OCI-LY7 (cell line): ENCODE measurements at regions not wholly inside any gene's neighbourhood (a gene's known extent, or its start where the extent isn't known, plus 50 kb on each side); places are given as distances from the start of the nearest gene placed in this dataset.

Experiments
- EZH2phosphoT487 ChIP-seq: fragments of 200-600 bp; sonication (generic); IDR thresholded peaks from 2 replicates; pipeline ENCODE4 v1.6.1; 2018; ENCODE audit warnings: low read depth, borderline replicate concordance, mild to moderate bottlenecking, mixed run types, antibody characterized with exemption, low read length, moderate library complexity, mixed read lengths
- TF ChIP-seq, protein P1 (sequence below): fragments of 200-600 bp; sonication (generic); conservative IDR thresholded peaks from 2 replicates; pipeline ENCODE4 v1.5.1; 2014; ENCODE audit warnings: mild to moderate bottlenecking, antibody characterized with exemption, low read length, moderate library complexity, mixed read lengths

DNA sequence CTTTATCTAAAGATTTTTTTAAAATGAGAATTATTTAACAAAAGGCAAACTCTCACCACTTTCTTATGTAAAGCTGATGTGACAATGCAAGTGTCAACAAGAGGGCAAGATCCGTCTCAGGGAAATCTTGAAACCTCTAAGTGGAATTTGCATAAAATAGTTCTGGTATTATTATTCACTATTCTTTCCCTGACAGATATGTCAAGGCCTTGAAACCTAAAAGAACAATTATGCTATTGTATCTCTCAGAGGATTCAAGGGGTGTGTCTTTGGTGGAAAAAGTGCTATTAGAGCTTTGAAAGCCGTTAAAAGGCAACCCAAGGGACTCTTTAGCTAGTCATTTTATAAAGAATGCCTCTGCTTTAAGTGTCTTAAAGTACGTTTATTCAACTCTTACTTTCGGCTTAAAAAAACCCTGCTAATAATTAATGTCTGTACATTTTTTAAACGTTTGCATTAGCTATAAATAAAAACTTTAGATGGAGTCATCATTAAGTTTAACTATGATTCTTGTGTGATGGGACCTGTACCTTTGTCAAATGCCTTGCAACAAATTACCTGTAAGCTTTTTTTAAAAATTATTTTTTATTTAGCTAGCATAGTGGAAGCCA, 585.5 kb downstream of the VRK1 start:
- TF ChIP-seq, protein P1, sequence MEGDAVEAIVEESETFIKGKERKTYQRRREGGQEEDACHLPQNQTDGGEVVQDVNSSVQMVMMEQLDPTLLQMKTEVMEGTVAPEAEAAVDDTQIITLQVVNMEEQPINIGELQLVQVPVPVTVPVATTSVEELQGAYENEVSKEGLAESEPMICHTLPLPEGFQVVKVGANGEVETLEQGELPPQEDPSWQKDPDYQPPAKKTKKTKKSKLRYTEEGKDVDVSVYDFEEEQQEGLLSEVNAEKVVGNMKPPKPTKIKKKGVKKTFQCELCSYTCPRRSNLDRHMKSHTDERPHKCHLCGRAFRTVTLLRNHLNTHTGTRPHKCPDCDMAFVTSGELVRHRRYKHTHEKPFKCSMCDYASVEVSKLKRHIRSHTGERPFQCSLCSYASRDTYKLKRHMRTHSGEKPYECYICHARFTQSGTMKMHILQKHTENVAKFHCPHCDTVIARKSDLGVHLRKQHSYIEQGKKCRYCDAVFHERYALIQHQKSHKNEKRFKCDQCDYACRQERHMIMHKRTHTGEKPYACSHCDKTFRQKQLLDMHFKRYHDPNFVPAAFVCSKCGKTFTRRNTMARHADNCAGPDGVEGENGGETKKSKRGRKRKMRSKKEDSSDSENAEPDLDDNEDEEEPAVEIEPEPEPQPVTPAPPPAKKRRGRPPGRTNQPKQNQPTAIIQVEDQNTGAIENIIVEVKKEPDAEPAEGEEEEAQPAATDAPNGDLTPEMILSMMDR, result no peak
- no peak for TF ChIP-seq EZH2phosphoT487
